ENCODE measurements at regions not wholly inside any gene's neighbourhood (a gene's known extent, or its start where the extent isn't known, plus 50 kb on each side); places are given as distances from the start of the nearest gene placed in this dataset.

- TF ChIP-seq CTCF (IDR thresholded peaks at IDR 0.05; ENCODE audit: borderline replicate concordance, extremely low read depth, insufficient read depth) = no peak
- no peaks in the 10 kb centered on the region for H3K4me1 ChIP-seq (ENCODE audit: control insufficient read depth in 2 of 3, insufficient read depth in 2 of 3, low read depth in 1 of 3, low read length in 3 of 3)
- no peaks in the 10 kb centered on the region for H3K9me3 ChIP-seq (ENCODE audit: control insufficient read depth in 2 of 3, insufficient read depth in 1 of 3, low read length in 3 of 3)
- FAIRE-seq (no peak), DNase-seq (peak in 1 of 5 donors; percentile 5)
- H3K4me3 ChIP-seq (ENCODE audit: low read length in 3 of 3) = no peak overlapping the region
- intact Hi-C loops (cut with DNase I) = no loop called here
- no peak overlapping the region for H3K9ac ChIP-seq (ENCODE audit: low read length in 3 of 3)
- no peak overlapping the region for H3K27ac ChIP-seq (ENCODE audit: low read depth in 2 of 2, low read length in 2 of 2)
- no peaks in the 10 kb centered on the region for H3K27me3 ChIP-seq (ENCODE audit: control insufficient read depth, insufficient read depth, low read length)
- no peaks in the 10 kb centered on the region for H3K36me3 ChIP-seq (ENCODE audit: control insufficient read depth in 2 of 3, insufficient read depth in 3 of 3, low read length in 3 of 3)
These were observed 325.4 kb upstream of the AGTR1 start for GRCh38 chr3:148372206-148372875.

- no peaks in the 10 kb centered on the region for H3K4me1 ChIP-seq (ENCODE audit: control insufficient read depth in 2 of 3, insufficient read depth in 2 of 3, low read depth in 1 of 3, low read length in 3 of 3)
- intact Hi-C loops (cut with DNase I) = no loop called here
These were observed 323.7 kb upstream of the AGTR1 start for GRCh38 chr3:148373961-148374360.

GRCh38 chr3:148379763-148380382, 317.8 kb upstream of the AGTR1 start:
- peak; percentile 47 for TF ChIP-seq CTCF (IDR thresholded peaks at IDR 0.05; ENCODE audit: borderline replicate concordance, extremely low read depth, insufficient read depth)

More at GRCh38 chr3:148373961-148374360, 323.7 kb upstream of the AGTR1 start:
- no peak for DNase-seq
- no peaks in the 10 kb centered on the region for H3K9me3 ChIP-seq (ENCODE audit: control insufficient read depth in 2 of 3, insufficient read depth in 1 of 3, low read length in 3 of 3)
- H3K4me3 ChIP-seq (ENCODE audit: low read length in 3 of 3) = no peak overlapping the region
- H3K36me3 ChIP-seq (ENCODE audit: control insufficient read depth in 2 of 3, insufficient read depth in 3 of 3, low read length in 3 of 3) = no peaks in the 10 kb centered on the region
- H3K27me3 ChIP-seq (ENCODE audit: control insufficient read depth, insufficient read depth, low read length) = no peaks in the 10 kb centered on the region
- TF ChIP-seq CTCF (IDR thresholded peaks at IDR 0.05; ENCODE audit: borderline replicate concordance, extremely low read depth, insufficient read depth) = no peak
- no peak overlapping the region for H3K27ac ChIP-seq (ENCODE audit: low read depth in 2 of 2, low read length in 2 of 2)
- H3K9ac ChIP-seq (ENCODE audit: low read length in 3 of 3) = no peak overlapping the region
- FAIRE-seq = no peak

More at GRCh38 chr3:148379763-148380382, 317.8 kb upstream of the AGTR1 start:
- no peak overlapping the region for H3K27ac ChIP-seq (ENCODE audit: low read depth in 2 of 2, low read length in 2 of 2)
- H3K9me3 ChIP-seq (ENCODE audit: control insufficient read depth in 2 of 3, insufficient read depth in 1 of 3, low read length in 3 of 3) = no peaks in the 10 kb centered on the region
- FAIRE-seq (peak; percentile 71), DNase-seq (peak in 2 of 5 donors; percentile 59 to 67)
- no peak overlapping the region for H3K4me3 ChIP-seq (ENCODE audit: low read length in 3 of 3)
- H3K27me3 ChIP-seq (ENCODE audit: control insufficient read depth, insufficient read depth, low read length) = no peaks in the 10 kb centered on the region
- intact Hi-C loops (cut with DNase I) = no loop called here
- no peaks in the 10 kb centered on the region for H3K36me3 ChIP-seq (ENCODE audit: control insufficient read depth in 2 of 3, insufficient read depth in 3 of 3, low read length in 3 of 3)
- H3K9ac ChIP-seq (ENCODE audit: low read length in 3 of 3) = no peak overlapping the region
- H3K4me1 ChIP-seq (ENCODE audit: control insufficient read depth in 2 of 3, insufficient read depth in 2 of 3, low read depth in 1 of 3, low read length in 3 of 3) = no peaks in the 10 kb centered on the region
